ENCODE measurements at regions not wholly inside any gene's neighbourhood (a gene's known extent, or its start where the extent isn't known, plus 50 kb on each side); places are given as distances from the start of the nearest gene placed in this dataset.

DNA sequence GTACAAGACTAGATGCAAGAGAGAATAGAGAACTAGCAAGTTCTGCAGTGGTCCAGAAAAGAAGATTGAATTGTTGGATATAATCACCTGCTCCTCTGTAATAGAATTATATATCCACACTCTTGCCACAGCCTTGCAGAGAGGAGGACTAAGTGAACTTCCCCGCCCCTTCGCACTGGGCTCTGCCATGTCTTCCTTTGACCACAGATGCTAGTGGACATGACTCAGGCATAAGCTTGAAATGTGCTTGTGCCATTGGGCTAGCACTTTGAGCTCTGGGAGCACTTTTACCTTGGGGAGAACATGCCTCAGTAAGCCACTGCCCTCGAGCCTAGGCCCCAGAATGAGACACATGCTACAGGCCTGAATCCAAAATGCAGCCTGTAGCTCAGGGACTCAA, 113.5 kb upstream of the RASA1 start:
- POLR2A ChIA-PET = no interaction called here
- Mint-ChIP-seq H3K4me3 (no peak overlapping the region), H3K27ac (no peak overlapping the region), H3K27me3 (no peaks in the 10 kb centered on the region), H3K36me3 (ENCODE audit: low read depth) (no peaks in the 10 kb centered on the region), H3K4me1 (ENCODE audit: low read depth) (peaks cover 6% of the 10 kb centered on the region), H3K9me3 (no peaks in the 10 kb centered on the region)
- ATAC-seq = no peak
- no peak for DNase-seq
- CTCF ChIA-PET = interaction anchor here (1.4 to 1.9 kb wide), 2 partner anchors 16 to 22 kb away, joined by 3 to 4 read pairs; no protein-coding TSS in a partner anchor
- intact Hi-C loops (cut with micrococcal nuclease) = no loop called here
- TF ChIP-seq, protein P1, sequence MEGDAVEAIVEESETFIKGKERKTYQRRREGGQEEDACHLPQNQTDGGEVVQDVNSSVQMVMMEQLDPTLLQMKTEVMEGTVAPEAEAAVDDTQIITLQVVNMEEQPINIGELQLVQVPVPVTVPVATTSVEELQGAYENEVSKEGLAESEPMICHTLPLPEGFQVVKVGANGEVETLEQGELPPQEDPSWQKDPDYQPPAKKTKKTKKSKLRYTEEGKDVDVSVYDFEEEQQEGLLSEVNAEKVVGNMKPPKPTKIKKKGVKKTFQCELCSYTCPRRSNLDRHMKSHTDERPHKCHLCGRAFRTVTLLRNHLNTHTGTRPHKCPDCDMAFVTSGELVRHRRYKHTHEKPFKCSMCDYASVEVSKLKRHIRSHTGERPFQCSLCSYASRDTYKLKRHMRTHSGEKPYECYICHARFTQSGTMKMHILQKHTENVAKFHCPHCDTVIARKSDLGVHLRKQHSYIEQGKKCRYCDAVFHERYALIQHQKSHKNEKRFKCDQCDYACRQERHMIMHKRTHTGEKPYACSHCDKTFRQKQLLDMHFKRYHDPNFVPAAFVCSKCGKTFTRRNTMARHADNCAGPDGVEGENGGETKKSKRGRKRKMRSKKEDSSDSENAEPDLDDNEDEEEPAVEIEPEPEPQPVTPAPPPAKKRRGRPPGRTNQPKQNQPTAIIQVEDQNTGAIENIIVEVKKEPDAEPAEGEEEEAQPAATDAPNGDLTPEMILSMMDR (IDR thresholded peaks at IDR 0.05) = no peak

DNA sequence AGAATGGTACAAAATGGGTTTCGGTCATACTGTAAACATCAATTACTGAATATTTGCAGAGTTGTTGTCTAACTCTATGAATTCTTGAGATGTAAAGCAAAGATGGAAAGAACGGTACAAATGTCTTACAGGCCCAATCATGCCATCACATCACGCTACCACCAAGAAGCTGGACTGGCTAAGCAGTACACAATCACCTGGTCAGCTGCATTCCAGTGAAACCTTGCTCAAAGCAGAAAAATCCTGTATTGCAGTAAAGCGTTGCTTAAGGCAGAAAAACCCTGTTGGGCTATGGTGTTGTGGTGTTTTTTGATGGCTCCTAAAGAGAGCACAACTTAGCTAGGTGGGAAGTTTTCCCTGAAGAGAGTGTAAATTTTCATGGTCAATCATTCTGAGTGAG, 112.6 kb upstream of the RASA1 start:
- ChIA-PET POLR2A (no interaction called here), CTCF (interaction anchor here (1.4 kb wide), 1 partner anchor 17 kb away, joined by 3 read pairs; no protein-coding TSS in a partner anchor)
- no peak overlapping the region for H3K4me3 Mint-ChIP-seq
- H3K27ac Mint-ChIP-seq = no peak overlapping the region
- intact Hi-C loops (cut with micrococcal nuclease) = no loop called here
- no peaks in the 10 kb centered on the region for H3K36me3 Mint-ChIP-seq (ENCODE audit: low read depth)
- H3K4me1 Mint-ChIP-seq (ENCODE audit: low read depth) = peaks cover 6% of the 10 kb centered on the region
- TF ChIP-seq, protein P1 (IDR thresholded peaks at IDR 0.05) = no peak
- ATAC-seq (no peak), DNase-seq (no peak)
- H3K27me3 Mint-ChIP-seq = no peaks in the 10 kb centered on the region
- H3K9me3 Mint-ChIP-seq = no peaks in the 10 kb centered on the region

DNA sequence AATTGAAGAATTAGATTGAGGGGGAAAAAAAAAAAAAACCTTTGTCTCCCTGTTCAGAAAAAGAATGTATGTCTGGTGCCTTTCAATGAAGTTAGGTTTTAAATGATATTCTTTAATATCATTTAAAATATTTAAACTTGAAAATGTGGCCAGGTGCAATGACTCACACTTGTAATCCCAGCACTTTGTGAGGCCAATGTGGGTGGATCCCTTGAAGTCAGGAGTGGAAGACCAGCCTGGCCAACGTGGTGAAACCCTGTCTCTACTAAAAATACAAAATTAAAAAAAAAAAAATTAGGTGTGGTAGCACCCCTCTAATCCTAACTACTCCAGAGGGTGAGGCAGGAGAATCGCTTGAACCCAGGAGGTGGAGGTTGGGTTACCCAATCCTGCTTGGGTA, 111.1 kb upstream of the RASA1 start:
- Mint-ChIP-seq H3K36me3 (ENCODE audit: low read depth) (no peaks in the 10 kb centered on the region), H3K27me3 (no peaks in the 10 kb centered on the region), H3K4me3 (no peak overlapping the region), H3K27ac (no peak overlapping the region), H3K4me1 (ENCODE audit: low read depth) (peaks cover 2% of the 10 kb centered on the region), H3K9me3 (no peaks in the 10 kb centered on the region)
- intact Hi-C loops (cut with micrococcal nuclease) = no loop called here
- TF ChIP-seq, protein P1 (IDR thresholded peaks at IDR 0.05) = no peak
- ChIA-PET POLR2A (no interaction called here), CTCF (no interaction called here)
- ATAC-seq (no peak), DNase-seq (no peak)

DNA sequence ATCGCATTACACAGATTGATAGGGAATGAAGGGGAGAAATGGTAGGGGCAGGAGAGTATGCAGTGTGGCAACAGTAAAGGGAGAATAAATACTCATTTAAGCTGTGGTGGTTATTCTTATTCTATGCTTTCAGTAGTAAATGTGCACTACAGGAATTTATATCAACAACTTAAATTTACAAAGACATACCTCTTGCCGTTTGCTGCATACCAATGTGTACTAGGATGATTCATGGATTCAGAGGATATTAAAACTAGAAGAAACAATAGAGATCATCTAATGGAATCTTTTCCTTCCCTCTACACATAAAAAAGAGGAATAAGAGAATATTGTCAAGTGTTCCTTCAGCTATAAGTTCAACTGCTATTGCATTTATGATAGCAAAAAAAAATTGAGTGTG, 103.3 kb upstream of the RASA1 start:
- Mint-ChIP-seq H3K27me3 (no peaks in the 10 kb centered on the region), H3K36me3 (ENCODE audit: low read depth) (no peaks in the 10 kb centered on the region), H3K4me1 (ENCODE audit: low read depth) (peaks cover 3% of the 10 kb centered on the region), H3K4me3 (no peak overlapping the region), H3K27ac (no peak overlapping the region), H3K9me3 (no peaks in the 10 kb centered on the region)
- ChIA-PET CTCF (no interaction called here), POLR2A (no interaction called here)
- TF ChIP-seq, protein P1 (IDR thresholded peaks at IDR 0.05) = no peak
- DNase-seq = no peak
- no peak for ATAC-seq
- intact Hi-C loops (cut with micrococcal nuclease) = no loop called here

DNA sequence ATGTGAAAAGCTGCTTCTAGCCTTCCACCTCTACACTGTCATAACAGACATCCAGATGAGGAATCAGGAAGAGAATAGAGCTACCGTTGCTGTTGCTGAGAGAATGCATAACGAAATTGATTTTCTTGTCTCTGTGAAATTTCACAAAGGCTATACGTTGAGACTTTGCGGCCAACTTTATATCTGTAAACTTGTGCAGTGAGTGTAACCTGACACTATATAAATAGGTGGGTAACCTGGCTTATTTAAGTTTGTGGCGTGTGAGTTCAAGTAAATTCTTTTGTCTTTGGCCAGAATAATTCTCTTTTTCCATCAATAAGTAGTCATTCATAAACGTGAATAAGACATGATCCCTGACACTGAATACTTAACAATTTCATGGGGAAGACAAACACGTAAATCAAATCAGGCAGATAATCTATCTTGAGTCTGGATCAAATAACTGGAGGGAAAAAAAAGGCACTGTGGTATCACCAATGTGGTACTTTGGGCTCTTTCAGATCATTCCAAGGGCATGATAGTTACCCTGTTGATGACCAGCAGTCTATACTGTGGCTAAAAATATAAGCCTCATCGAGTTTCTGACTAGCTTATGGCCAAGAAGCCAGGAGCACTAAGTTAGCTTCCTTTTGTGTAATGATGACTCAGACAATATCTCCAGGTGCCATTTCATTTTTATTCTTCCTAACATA, 98.2 kb upstream of the RASA1 start:
- H3K4me1 Mint-ChIP-seq (ENCODE audit: low read depth) = peaks cover 7% of the 10 kb centered on the region
- POLR2A ChIA-PET = no interaction called here
- H3K27ac Mint-ChIP-seq = no peak overlapping the region
- H3K4me3 Mint-ChIP-seq = no peak overlapping the region
- CTCF ChIA-PET = no interaction called here
- no peaks in the 10 kb centered on the region for H3K36me3 Mint-ChIP-seq (ENCODE audit: low read depth)
- ATAC-seq (no peak), DNase-seq (no peak)
- H3K27me3 Mint-ChIP-seq = no peaks in the 10 kb centered on the region
- intact Hi-C loops (cut with micrococcal nuclease) = no loop called here
- TF ChIP-seq, protein P1 (IDR thresholded peaks at IDR 0.05) = no peak
- H3K9me3 Mint-ChIP-seq = no peaks in the 10 kb centered on the region
